ENCODE measurements at regions not wholly inside any gene's neighbourhood (a gene's known extent, or its start where the extent isn't known, plus 50 kb on each side); places are given as distances from the start of the nearest gene placed in this dataset.

DNA sequence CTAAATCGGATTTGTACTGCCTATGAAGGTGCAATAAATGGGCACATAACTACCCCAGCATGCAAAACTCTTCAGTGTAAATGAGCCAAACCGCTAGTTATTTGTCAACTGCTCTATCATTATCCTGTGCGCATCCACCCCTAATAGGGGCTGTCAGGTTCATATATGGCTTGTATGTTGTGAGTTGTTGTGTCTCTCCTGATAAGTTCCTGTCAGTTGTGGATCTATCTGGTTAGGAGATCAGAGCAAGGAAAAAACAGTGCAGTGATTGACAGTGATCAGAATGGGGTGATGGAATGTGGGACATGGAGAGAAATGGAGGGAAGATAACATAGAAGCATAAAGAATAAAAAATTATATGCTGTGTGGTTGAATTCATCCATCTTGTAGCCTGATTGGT lies 686.9 kb upstream of the ID4 start:
- Mint-ChIP-seq H3K4me3 (no peak overlapping the region), H3K27ac (no peak overlapping the region), H3K36me3 (no peaks in the 10 kb centered on the region), H3K27me3 (no peaks in the 10 kb centered on the region), H3K9me3 (peaks cover 11% of the 10 kb centered on the region), H3K4me1 (no peaks in the 10 kb centered on the region)
- CTCF ChIA-PET: no interaction called here
- no peak for DNase-seq

DNA sequence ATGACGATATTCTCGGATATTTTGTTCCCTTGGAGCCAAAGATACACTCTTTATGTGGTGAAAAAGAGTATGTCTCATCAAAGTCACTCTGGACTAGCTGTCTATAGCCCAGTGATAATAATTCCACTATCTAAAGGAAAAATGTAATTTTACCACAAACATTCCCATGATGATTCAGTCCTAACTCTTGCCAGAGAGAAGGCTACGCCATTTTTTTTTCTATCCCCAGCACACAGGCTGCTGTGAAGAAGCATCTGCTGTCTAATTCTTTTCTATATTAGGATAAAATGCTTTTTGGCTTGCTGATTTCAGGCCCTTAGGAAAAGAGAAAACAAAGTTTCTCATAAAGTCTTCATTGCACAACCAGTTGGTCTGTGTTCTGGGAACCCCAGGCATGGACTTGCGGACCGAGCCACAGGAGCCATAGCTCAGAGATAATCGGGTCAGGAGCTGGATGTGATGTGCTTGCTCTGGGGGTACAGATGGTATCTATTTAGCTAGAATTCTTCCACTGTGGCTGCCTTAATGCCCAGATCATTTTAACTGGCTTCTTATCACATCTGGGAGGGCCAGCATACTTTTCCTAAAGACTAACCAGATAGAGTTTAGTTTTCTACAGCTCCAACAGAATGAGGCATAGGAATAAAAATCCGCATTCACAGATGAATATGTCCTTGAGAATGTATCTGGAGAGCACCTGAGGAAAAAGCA lies 683.7 kb upstream of the ID4 start:
- no peaks in the 10 kb centered on the region for H3K27me3 Mint-ChIP-seq
- H3K4me1 Mint-ChIP-seq: no peaks in the 10 kb centered on the region
- H3K36me3 Mint-ChIP-seq: no peaks in the 10 kb centered on the region
- no peak overlapping the region for H3K27ac Mint-ChIP-seq
- DNase-seq: no peak
- H3K9me3 Mint-ChIP-seq: peaks cover 11% of the 10 kb centered on the region
- CTCF ChIA-PET: no interaction called here
- H3K4me3 Mint-ChIP-seq: no peak overlapping the region

DNA sequence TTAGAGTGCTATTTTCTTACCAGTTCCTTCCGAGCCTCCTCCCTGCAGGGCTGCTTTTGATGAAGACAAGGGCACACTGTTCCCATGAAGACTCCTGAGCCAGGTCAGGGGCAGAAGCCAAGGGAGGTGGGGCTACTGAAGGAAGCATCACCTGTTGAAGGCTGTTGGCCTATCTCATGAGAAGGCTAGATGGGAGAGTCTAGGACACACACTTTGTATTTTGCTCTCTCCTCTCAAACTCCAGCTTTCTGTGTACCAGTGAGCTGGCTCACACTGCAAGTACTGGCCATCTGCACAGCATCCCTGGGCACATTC lies 683.2 kb upstream of the ID4 start:
- Mint-ChIP-seq H3K36me3 (no peaks in the 10 kb centered on the region), H3K27me3 (no peaks in the 10 kb centered on the region), H3K9me3 (peaks cover 11% of the 10 kb centered on the region), H3K4me1 (no peaks in the 10 kb centered on the region), H3K4me3 (no peak overlapping the region), H3K27ac (no peak overlapping the region)
- CTCF ChIA-PET: no interaction called here
- DNase-seq: no peak

DNA sequence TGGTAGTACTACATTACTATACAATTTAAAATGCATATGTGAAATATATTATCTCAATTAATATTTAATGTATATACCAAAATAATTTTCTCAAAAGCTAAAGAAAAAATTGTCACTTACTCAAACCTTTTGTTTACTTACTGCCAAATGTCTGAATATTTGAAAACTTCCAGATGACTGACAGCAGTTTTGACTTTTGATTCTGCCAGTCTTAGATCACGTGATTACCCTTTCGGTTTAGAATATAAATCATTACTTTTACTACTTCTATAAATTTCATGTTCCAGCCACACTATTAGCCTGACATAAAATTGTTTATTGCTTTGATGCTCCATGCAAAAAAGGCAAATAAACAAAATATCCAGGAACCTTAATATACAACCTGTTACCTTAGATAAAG lies 680.7 kb upstream of the ID4 start:
- CTCF ChIA-PET: no interaction called here
- no peak for DNase-seq
- peaks cover 12% of the 10 kb centered on the region for H3K9me3 Mint-ChIP-seq
- H3K4me1 Mint-ChIP-seq: no peaks in the 10 kb centered on the region
- H3K27me3 Mint-ChIP-seq: no peaks in the 10 kb centered on the region
- H3K4me3 Mint-ChIP-seq: no peak overlapping the region
- H3K27ac Mint-ChIP-seq: no peak overlapping the region
- no peaks in the 10 kb centered on the region for H3K36me3 Mint-ChIP-seq

GRCh38 chr6:19157486-19157885 lies 679.7 kb upstream of the ID4 start:
- H3K4me3 Mint-ChIP-seq: no peak overlapping the region
- H3K9me3 Mint-ChIP-seq: peaks cover 8% of the 10 kb centered on the region
- H3K36me3 Mint-ChIP-seq: no peaks in the 10 kb centered on the region
- H3K27me3 Mint-ChIP-seq: no peaks in the 10 kb centered on the region
- CTCF ChIA-PET: interaction anchor here (1.2 kb wide), 1 partner anchor 12 kb away, joined by 3 read pairs; no protein-coding TSS in a partner anchor
- no peaks in the 10 kb centered on the region for H3K4me1 Mint-ChIP-seq
- no peak for DNase-seq
- H3K27ac Mint-ChIP-seq: no peak overlapping the region

GRCh38 chr6:19158586-19158985 lies 678.6 kb upstream of the ID4 start:
- no peak for DNase-seq
- H3K27ac Mint-ChIP-seq: no peak overlapping the region
- no peaks in the 10 kb centered on the region for H3K27me3 Mint-ChIP-seq
- no peaks in the 10 kb centered on the region for H3K4me1 Mint-ChIP-seq
- H3K4me3 Mint-ChIP-seq: no peak overlapping the region
- H3K9me3 Mint-ChIP-seq: peaks cover 4% of the 10 kb centered on the region
- CTCF ChIA-PET: no interaction called here
- no peaks in the 10 kb centered on the region for H3K36me3 Mint-ChIP-seq

GRCh38 chr6:19159089-19159488 lies 678.1 kb upstream of the ID4 start:
- CTCF ChIA-PET: no interaction called here
- Mint-ChIP-seq H3K4me3 (no peak overlapping the region), H3K36me3 (no peaks in the 10 kb centered on the region), H3K4me1 (no peaks in the 10 kb centered on the region), H3K9me3 (peaks cover 4% of the 10 kb centered on the region), H3K27me3 (no peaks in the 10 kb centered on the region), H3K27ac (no peak overlapping the region)
- DNase-seq: no peak

- H3K4me3 Mint-ChIP-seq: no peak overlapping the region
- no peaks in the 10 kb centered on the region for H3K27me3 Mint-ChIP-seq
- peaks cover 1% of the 10 kb centered on the region for H3K9me3 Mint-ChIP-seq
- H3K27ac Mint-ChIP-seq: no peak overlapping the region
- H3K4me1 Mint-ChIP-seq: no peaks in the 10 kb centered on the region
- no peaks in the 10 kb centered on the region for H3K36me3 Mint-ChIP-seq
- DNase-seq: no peak
- CTCF ChIA-PET: no interaction called here
Measured at GRCh38 chr6:19159561-19159960, 677.6 kb upstream of the ID4 start.

DNA sequence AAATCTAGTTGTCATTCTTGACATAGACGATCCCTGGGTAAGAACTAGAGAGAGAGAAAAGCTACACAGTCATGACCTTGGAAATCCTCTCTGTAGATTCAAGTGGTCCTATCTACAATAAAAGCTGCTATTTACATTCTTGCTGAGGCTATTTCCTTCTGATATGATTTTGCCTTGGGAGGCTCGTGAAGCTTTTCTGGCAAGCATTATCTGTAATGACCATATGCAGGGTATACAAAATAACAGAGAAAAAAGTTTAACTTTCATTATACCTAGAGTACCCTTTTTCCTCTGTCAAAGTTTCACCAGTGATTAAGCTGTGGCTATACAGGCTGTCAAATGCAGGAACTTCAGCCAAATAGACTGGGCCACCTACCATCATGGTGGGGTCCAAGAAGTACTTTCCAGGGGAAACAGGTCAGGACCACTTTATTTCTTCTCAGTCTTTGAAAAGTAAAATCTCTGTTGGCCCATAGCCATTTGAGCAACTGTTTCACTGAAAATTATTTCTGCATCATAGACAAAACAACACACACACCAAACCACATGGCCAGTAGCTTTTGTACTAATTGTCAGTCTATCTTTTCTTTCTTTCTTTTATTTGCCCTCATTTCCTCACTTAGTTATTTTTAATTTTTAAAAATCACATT lies 677.0 kb upstream of the ID4 start:
- H3K27me3 Mint-ChIP-seq: no peaks in the 10 kb centered on the region
- H3K36me3 Mint-ChIP-seq: no peaks in the 10 kb centered on the region
- CTCF ChIA-PET: no interaction called here
- no peak overlapping the region for H3K27ac Mint-ChIP-seq
- DNase-seq: no peak
- no peaks in the 10 kb centered on the region for H3K4me1 Mint-ChIP-seq
- H3K9me3 Mint-ChIP-seq: peaks cover 1% of the 10 kb centered on the region
- H3K4me3 Mint-ChIP-seq: no peak overlapping the region

DNA sequence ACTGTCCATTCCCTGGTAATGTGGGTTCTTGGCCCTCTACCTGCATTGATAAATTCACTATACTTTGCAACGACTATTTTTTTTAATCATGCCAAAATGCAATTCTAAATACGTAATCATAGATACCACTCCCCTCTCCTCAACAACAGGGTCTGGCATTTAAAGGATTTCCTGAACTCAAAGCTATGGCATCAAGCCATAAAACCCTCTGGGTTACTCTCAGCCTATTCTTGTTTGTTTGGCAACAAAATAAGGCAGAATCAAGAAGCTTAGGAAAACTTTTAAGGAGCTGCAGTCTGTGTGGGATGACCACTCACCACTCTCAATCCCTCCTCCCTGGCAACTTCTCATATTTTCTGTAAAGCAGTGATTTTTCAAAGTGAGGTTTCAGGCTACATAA lies 669.9 kb upstream of the ID4 start:
- CTCF ChIA-PET: no interaction called here
- DNase-seq: no peak
- H3K27me3 Mint-ChIP-seq: no peaks in the 10 kb centered on the region
- H3K27ac Mint-ChIP-seq: no peak overlapping the region
- H3K36me3 Mint-ChIP-seq: no peaks in the 10 kb centered on the region
- peaks cover 3% of the 10 kb centered on the region for H3K9me3 Mint-ChIP-seq
- H3K4me1 Mint-ChIP-seq: no peaks in the 10 kb centered on the region
- no peak overlapping the region for H3K4me3 Mint-ChIP-seq

DNA sequence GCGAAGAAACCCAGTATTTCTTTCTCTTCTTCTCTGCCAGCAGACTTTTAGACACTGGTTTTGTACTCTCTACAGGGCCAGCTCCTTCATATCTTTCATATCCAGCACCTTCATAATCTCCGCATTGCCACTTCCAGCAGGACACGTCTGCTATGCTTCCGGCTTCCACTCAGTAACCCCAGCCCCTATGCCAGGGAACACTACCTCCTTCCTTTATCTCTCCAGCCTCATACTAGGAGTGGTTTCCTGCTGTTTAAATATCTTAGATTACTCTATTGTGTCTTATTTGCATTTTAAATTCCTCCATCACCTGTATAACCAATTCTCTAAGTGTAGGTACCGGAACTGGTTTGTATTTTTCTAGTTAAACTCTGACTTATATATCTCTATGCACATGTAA lies 667.8 kb upstream of the ID4 start:
- H3K27ac Mint-ChIP-seq: no peak overlapping the region
- H3K4me3 Mint-ChIP-seq: no peak overlapping the region
- no peaks in the 10 kb centered on the region for H3K4me1 Mint-ChIP-seq
- no peaks in the 10 kb centered on the region for H3K36me3 Mint-ChIP-seq
- DNase-seq: no peak
- peaks cover 9% of the 10 kb centered on the region for H3K9me3 Mint-ChIP-seq
- CTCF ChIA-PET: no interaction called here
- no peaks in the 10 kb centered on the region for H3K27me3 Mint-ChIP-seq

DNA sequence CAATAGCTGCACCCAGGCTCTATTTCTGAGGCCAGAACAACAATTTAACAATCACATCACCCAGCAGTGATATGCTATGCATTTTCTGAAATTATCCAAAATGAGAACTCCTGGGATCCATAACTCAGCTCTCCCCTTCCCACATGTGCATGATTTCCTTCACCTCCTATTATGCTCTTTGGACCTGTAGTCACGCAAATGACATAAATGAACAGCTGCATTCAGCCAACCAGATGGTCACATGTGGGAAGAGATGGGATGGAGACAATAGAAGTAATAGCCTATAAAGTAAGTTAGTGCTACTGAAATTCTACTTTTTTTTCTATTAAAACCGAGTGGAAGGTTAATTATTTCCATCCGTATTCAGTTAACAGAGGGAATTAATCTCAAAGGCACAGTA lies 662.1 kb upstream of the ID4 start:
- Mint-ChIP-seq H3K4me3 (no peak overlapping the region), H3K27me3 (no peaks in the 10 kb centered on the region), H3K36me3 (no peaks in the 10 kb centered on the region), H3K9me3 (peaks cover 19% of the 10 kb centered on the region), H3K4me1 (no peaks in the 10 kb centered on the region), H3K27ac (no peak overlapping the region)
- CTCF ChIA-PET: no interaction called here
- no peak for DNase-seq

DNA sequence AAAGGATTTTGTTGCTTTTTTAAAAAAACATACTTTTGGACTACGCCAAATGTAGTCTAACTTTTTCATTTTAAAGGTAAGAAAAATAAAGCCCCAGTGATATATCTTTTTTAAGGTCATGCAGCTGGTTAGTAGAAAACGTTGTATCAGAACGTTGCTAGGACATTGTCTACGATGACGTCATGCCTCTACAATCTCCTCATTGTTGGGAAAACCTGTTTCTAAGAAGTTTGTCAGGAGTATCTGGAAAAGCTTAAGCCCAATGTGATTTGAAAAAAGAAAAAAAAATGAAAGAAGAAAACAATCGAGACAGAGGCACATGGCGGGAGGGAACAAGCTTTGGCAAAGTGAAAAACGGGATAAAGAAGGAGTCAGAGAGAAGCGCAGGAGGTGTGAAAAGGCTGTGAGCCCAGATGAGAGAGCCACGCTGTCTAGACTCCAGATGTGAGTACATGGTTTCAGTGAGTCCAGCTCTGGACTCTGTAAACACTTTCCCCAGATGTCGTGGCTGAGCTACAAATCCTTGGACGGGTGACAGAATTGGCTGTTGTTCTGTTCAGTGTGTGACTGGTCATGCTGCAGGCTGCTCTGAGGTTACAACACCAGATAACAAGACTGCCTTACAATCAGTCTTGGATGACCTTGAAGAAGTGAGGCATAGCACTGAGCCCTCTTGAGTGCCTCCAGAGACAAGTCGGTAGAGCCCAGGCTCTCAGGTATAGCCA lies 656.7 kb upstream of the ID4 start:
- Mint-ChIP-seq H3K4me1 (no peaks in the 10 kb centered on the region), H3K36me3 (no peaks in the 10 kb centered on the region), H3K27ac (no peak overlapping the region), H3K4me3 (no peak overlapping the region), H3K9me3 (peaks cover 19% of the 10 kb centered on the region), H3K27me3 (no peaks in the 10 kb centered on the region)
- DNase-seq: no peak
- CTCF ChIA-PET: no interaction called here

DNA sequence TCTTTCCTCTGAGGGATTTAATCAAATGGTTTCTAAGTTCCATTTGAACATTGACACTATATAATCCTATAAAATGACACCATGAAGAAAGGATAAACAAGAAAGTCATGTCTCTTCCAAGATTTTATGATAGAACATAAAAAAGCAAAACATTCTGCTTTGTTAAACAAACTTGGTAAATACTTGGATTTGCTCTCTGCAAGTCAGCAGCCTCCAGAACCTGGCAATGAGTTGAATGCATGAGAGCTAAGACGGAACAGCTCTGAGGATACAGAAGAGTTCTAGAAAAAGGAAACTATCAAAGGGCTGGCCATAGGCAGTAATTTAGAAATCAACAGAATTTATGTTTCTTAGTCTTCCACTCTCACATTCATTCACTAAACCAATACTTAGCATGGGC lies 656.0 kb upstream of the ID4 start:
- Mint-ChIP-seq H3K27ac (no peak overlapping the region), H3K4me3 (no peak overlapping the region), H3K9me3 (peaks cover 19% of the 10 kb centered on the region), H3K36me3 (no peaks in the 10 kb centered on the region), H3K27me3 (no peaks in the 10 kb centered on the region), H3K4me1 (no peaks in the 10 kb centered on the region)
- CTCF ChIA-PET: no interaction called here
- DNase-seq: no peak

DNA sequence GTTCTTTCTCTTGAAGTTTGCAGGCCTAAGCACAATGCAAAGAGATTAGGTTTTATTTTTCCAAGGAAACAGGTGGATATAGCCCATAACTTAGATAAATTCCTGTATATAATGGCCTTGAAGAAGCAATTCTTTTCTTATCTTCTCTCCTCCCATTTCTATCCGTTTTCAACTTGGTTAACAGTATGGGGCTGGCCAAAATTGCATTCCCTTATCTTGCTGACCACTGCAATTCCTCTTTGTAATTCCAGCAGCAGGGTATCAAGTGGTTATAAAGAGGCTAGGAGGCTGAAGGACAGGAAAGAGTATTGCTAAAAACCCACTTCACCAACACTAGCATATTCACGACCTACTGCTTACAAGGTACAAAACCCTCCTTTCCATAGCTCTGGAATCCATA lies 643.5 kb upstream of the ID4 start:
- Mint-ChIP-seq H3K4me1 (no peaks in the 10 kb centered on the region), H3K9me3 (peaks cover 14% of the 10 kb centered on the region), H3K27me3 (no peaks in the 10 kb centered on the region), H3K27ac (no peak overlapping the region), H3K36me3 (no peaks in the 10 kb centered on the region), H3K4me3 (no peak overlapping the region)
- no peak for DNase-seq
- CTCF ChIA-PET: no interaction called here
